ENCODE measurements at regions not wholly inside any gene's neighbourhood (a gene's known extent, or its start where the extent isn't known, plus 50 kb on each side); places are given as distances from the start of the nearest gene placed in this dataset.
"Not testable (repeated sequence)": the region's sequence is repeated elsewhere in the genome, so short reads cannot be mapped to it uniquely, and the experiment has no call there.

GRCh38 chr5:34221329-34222073 is 178.5 kb upstream of the C1QTNF3 start:
- not testable (repeated sequence) for H3K4me3 Mint-ChIP-seq, H3K4me1 Mint-ChIP-seq, H3K27me3 Mint-ChIP-seq, H3K27ac Mint-ChIP-seq, H3K36me3 Mint-ChIP-seq, H3K9me3 Mint-ChIP-seq

GRCh38 chr5:34223158-34223557 is 180.1 kb upstream of the C1QTNF3 start:
- H3K27ac Mint-ChIP-seq, H3K9me3 Mint-ChIP-seq, H3K36me3 Mint-ChIP-seq, H3K4me1 Mint-ChIP-seq, H3K4me3 Mint-ChIP-seq, H3K27me3 Mint-ChIP-seq: not testable (repeated sequence)

GRCh38 chr5:34230402-34230801 is 187.4 kb upstream of the C1QTNF3 start:
- not testable (repeated sequence) for H3K27me3 Mint-ChIP-seq, H3K4me3 Mint-ChIP-seq, H3K9me3 Mint-ChIP-seq, H3K4me1 Mint-ChIP-seq, H3K27ac Mint-ChIP-seq, H3K36me3 Mint-ChIP-seq

GRCh38 chr5:34243802-34244201 is 200.8 kb upstream of the C1QTNF3 start:
- peaks cover 25% of the 10 kb centered on the region for H3K4me1 Mint-ChIP-seq
- H3K27ac Mint-ChIP-seq, H3K36me3 Mint-ChIP-seq, H3K9me3 Mint-ChIP-seq, H3K27me3 Mint-ChIP-seq: not testable (repeated sequence)
- H3K4me3 Mint-ChIP-seq: peak overlapping the region; percentile 88

- not testable (repeated sequence) for H3K27me3 Mint-ChIP-seq, H3K36me3 Mint-ChIP-seq, H3K9me3 Mint-ChIP-seq
- H3K4me1 Mint-ChIP-seq: peaks cover 25% of the 10 kb centered on the region
- peak overlapping the region; percentile 82 for H3K27ac Mint-ChIP-seq
- peak overlapping the region; percentile 88 for H3K4me3 Mint-ChIP-seq
These were observed 201.4 kb upstream of the C1QTNF3 start for GRCh38 chr5:34244281-34245031.

GRCh38 chr5:34245032-34245394 is 202.0 kb upstream of the C1QTNF3 start:
- not testable (repeated sequence) for H3K27ac Mint-ChIP-seq, H3K4me3 Mint-ChIP-seq, H3K27me3 Mint-ChIP-seq, H3K36me3 Mint-ChIP-seq, H3K9me3 Mint-ChIP-seq
- H3K4me1 Mint-ChIP-seq: peaks cover 24% of the 10 kb centered on the region

GRCh38 chr5:34245813-34246212 is 202.8 kb upstream of the C1QTNF3 start:
- H3K4me1 Mint-ChIP-seq: peaks cover 16% of the 10 kb centered on the region
- H3K9me3 Mint-ChIP-seq, H3K27me3 Mint-ChIP-seq, H3K36me3 Mint-ChIP-seq: not testable (repeated sequence)
- H3K4me3 Mint-ChIP-seq: peak overlapping the region; percentile 69
- peak overlapping the region; percentile 85 for H3K27ac Mint-ChIP-seq

GRCh38 chr5:34258598-34258997 is 215.6 kb upstream of the C1QTNF3 start:
- not testable (repeated sequence) for H3K4me1 Mint-ChIP-seq, H3K36me3 Mint-ChIP-seq, H3K4me3 Mint-ChIP-seq, H3K27ac Mint-ChIP-seq, H3K9me3 Mint-ChIP-seq, H3K27me3 Mint-ChIP-seq

GRCh38 chr5:34261020-34261419 is 218.0 kb upstream of the C1QTNF3 start:
- H3K36me3 Mint-ChIP-seq, H3K4me3 Mint-ChIP-seq, H3K9me3 Mint-ChIP-seq, H3K27ac Mint-ChIP-seq, H3K27me3 Mint-ChIP-seq, H3K4me1 Mint-ChIP-seq: not testable (repeated sequence)

GRCh38 chr5:34266151-34266550 is 223.1 kb upstream of the C1QTNF3 start:
- not testable (repeated sequence) for H3K4me3 Mint-ChIP-seq, H3K4me1 Mint-ChIP-seq, H3K27ac Mint-ChIP-seq, H3K9me3 Mint-ChIP-seq, H3K36me3 Mint-ChIP-seq, H3K27me3 Mint-ChIP-seq

- not testable (repeated sequence) for H3K4me1 Mint-ChIP-seq, H3K4me3 Mint-ChIP-seq, H3K27me3 Mint-ChIP-seq, H3K9me3 Mint-ChIP-seq, H3K27ac Mint-ChIP-seq, H3K36me3 Mint-ChIP-seq
These were observed 253.7 kb upstream of the C1QTNF3 start for GRCh38 chr5:34296759-34297158.

- H3K27me3 Mint-ChIP-seq: not testable (repeated sequence)
These were observed 286.2 kb upstream of the C1QTNF3 start for GRCh38 chr5:34329201-34329600.

GRCh38 chr5:34329611-34330108 is 286.6 kb upstream of the C1QTNF3 start:
- not testable (repeated sequence) for H3K27ac Mint-ChIP-seq, H3K4me1 Mint-ChIP-seq, H3K9me3 Mint-ChIP-seq, H3K4me3 Mint-ChIP-seq, H3K27me3 Mint-ChIP-seq, H3K36me3 Mint-ChIP-seq

More at GRCh38 chr5:34329201-34329600, 286.2 kb upstream of the C1QTNF3 start:
- H3K36me3 Mint-ChIP-seq, H3K4me1 Mint-ChIP-seq, H3K4me3 Mint-ChIP-seq, H3K9me3 Mint-ChIP-seq, H3K27ac Mint-ChIP-seq: not testable (repeated sequence)

- H3K4me3 Mint-ChIP-seq, H3K36me3 Mint-ChIP-seq, H3K4me1 Mint-ChIP-seq, H3K27me3 Mint-ChIP-seq, H3K9me3 Mint-ChIP-seq, H3K27ac Mint-ChIP-seq: not testable (repeated sequence)
These were observed 289.0 kb upstream of the C1QTNF3 start for GRCh38 chr5:34331928-34332454.

- not testable (repeated sequence) for H3K9me3 Mint-ChIP-seq, H3K36me3 Mint-ChIP-seq, H3K27me3 Mint-ChIP-seq, H3K4me3 Mint-ChIP-seq, H3K4me1 Mint-ChIP-seq, H3K27ac Mint-ChIP-seq
These were observed 296.5 kb upstream of the C1QTNF3 start for GRCh38 chr5:34339408-34340001.

- not testable (repeated sequence) for H3K4me1 Mint-ChIP-seq, H3K36me3 Mint-ChIP-seq, H3K27ac Mint-ChIP-seq, H3K27me3 Mint-ChIP-seq, H3K4me3 Mint-ChIP-seq, H3K9me3 Mint-ChIP-seq
These were observed 301.7 kb upstream of the RAI14 start for GRCh38 chr5:34354440-34354839.
